HEK293 (cell line): ENCODE measurements at regions not wholly inside any gene's neighbourhood (a gene's known extent, or its start where the extent isn't known, plus 50 kb on each side); places are given as distances from the start of the nearest gene placed in this dataset.

Experiments used
- CTCF ChIA-PET: fragments of 350-600 bp; formaldehyde crosslinking; extraction: SDS; loops from one replicate; lab custom pipeline; 2021; ENCODE audit warnings: antibody characterized with exemption; lab: Yijun Ruan, JAX
- POLR2A ChIA-PET: fragments of 300-600 bp; formaldehyde crosslinking; extraction: SDS; loops from one replicate; lab custom pipeline; 2020; ENCODE audit warnings: antibody characterized with exemption, inconsistent platforms; lab: Yijun Ruan, JAX
- H3K27ac ChIP-seq: fragments of 200-500 bp; sonication (Bioruptor generic); 2 replicates; pipeline ENCODE4 v1.5.1; 2014; ENCODE audit warnings: low read depth, low read length, control low read depth, inconsistent platforms; ENCODE audit errors: extremely low read depth
- H3K36me3 ChIP-seq, 2 experiments: fragments of 200-500 bp in 1 of 2; sonication (Bioruptor generic) in 1 of 2; 1 replicate in 1 of 2; 2 replicates in 1 of 2; pipeline ENCODE4 v1.5.1; 2014 to 2017; ENCODE audit warnings: inconsistent platforms in 2 of 2, low read length in 2 of 2; ENCODE audit not compliant: control insufficient read depth in 2 of 2, insufficient read depth in 1 of 2
- H3K4me1 ChIP-seq: fragments of 200-500 bp; sonication (Bioruptor generic); 2 replicates; pipeline ENCODE4 v1.5.1; 2014; ENCODE audit warnings: mild to moderate bottlenecking, low read length, inconsistent platforms; ENCODE audit not compliant: control insufficient read depth, insufficient read depth
- H3K4me3 ChIP-seq: 2 replicates; pipeline ENCODE4 v1.5.1; 2011; ENCODE audit warnings: low read depth, mild to moderate bottlenecking, control low read depth, low read length, moderate library complexity
- H3K9me3 ChIP-seq: fragments of 200-500 bp; sonication (Bioruptor generic); 2 replicates; pipeline ENCODE4 v1.5.1; 2014; ENCODE audit warnings: low read depth, low read length, inconsistent platforms; ENCODE audit not compliant: control insufficient read depth, insufficient read depth
- HIC1 ChIP-seq: fragments of 450-650 bp; formaldehyde crosslinking; IDR thresholded peaks from 2 replicates; pipeline ENCODE4 v1.5.1; 2016; ENCODE audit warnings: missing biosample characterization, missing genetic modification characterization
- REPIN1 ChIP-seq: fragments of 450-650 bp; formaldehyde crosslinking; IDR thresholded peaks from 2 replicates; pipeline ENCODE4 v1.5.1; 2017; ENCODE audit warnings: missing biosample characterization, missing genetic modification characterization, low read depth
- ZBTB1 ChIP-seq: fragments of 450-650 bp; formaldehyde crosslinking; IDR thresholded peaks from 2 replicates; pipeline ENCODE4 v1.5.1; 2016; ENCODE audit warnings: missing biosample characterization, missing genetic modification characterization
- ZBTB20 ChIP-seq: fragments of 450-650 bp; formaldehyde crosslinking; IDR thresholded peaks from 2 replicates; pipeline ENCODE4 v1.5.1; 2016; ENCODE audit warnings: missing biosample characterization, missing genetic modification characterization
- ZNF292 ChIP-seq: fragments of 450-650 bp; formaldehyde crosslinking; IDR thresholded peaks from 2 replicates; pipeline ENCODE4 v1.5.1; 2016; ENCODE audit warnings: low read depth, missing biosample characterization, missing genetic modification characterization, borderline replicate concordance
- ZNF433 ChIP-seq: fragments of 450-650 bp; formaldehyde crosslinking; IDR thresholded peaks from 2 replicates; pipeline ENCODE4 v1.5.1; 2016; ENCODE audit warnings: missing biosample characterization, missing genetic modification characterization, low read depth
- ZNF518A ChIP-seq: fragments of 450-650 bp; formaldehyde crosslinking; conservative IDR thresholded peaks from 2 replicates; pipeline ENCODE4 v1.5.1; 2016; ENCODE audit warnings: low read depth, missing biosample characterization, missing genetic modification characterization
- ZNF560 ChIP-seq: fragments of 450-650 bp; formaldehyde crosslinking; IDR thresholded peaks from 2 replicates; pipeline ENCODE4 v1.5.1; 2017; ENCODE audit warnings: missing biosample characterization, missing genetic modification characterization, borderline replicate concordance
- ZNF645 ChIP-seq: fragments of 450-650 bp; formaldehyde crosslinking; IDR thresholded peaks from 2 replicates; pipeline ENCODE4; 2016; ENCODE audit warnings: missing biosample characterization, missing genetic modification characterization
- ZSCAN18 ChIP-seq: fragments of 450-650 bp; formaldehyde crosslinking; IDR thresholded peaks from 2 replicates; pipeline ENCODE4 v1.5.1; 2016; ENCODE audit warnings: missing biosample characterization, missing genetic modification characterization

GRCh38 chrX:139120760-139121159 is 409.2 kb upstream of the FGF13 start (continued):
- peak; percentile 90 for TF ChIP-seq HIC1 (tag by site-specific recombination)

- no peak overlapping the region for H3K4me3 ChIP-seq
- no peak overlapping the region for H3K27ac ChIP-seq
- CTCF ChIA-PET, result interaction anchor here (0.8 kb wide), 1 partner anchor 13 kb away, joined by 3 read pairs; no protein-coding TSS in a partner anchor
- POLR2A ChIA-PET, result no interaction called here
- no peaks in the 10 kb centered on the region; the same call in 1 of the 2 replicates for H3K4me1 ChIP-seq
- no peaks in the 10 kb centered on the region for H3K36me3 ChIP-seq
- no peaks in the 10 kb centered on the region for H3K9me3 ChIP-seq
- TF ChIP-seq ZNF560 (tag by site-specific recombination), result no peak
These were observed 402.2 kb upstream of the FGF13 start for GRCh38 chrX:139113708-139114107.

GRCh38 chrX:139112432-139112831 is 400.9 kb upstream of the FGF13 start:
- POLR2A ChIA-PET, result no interaction called here
- no peak overlapping the region for H3K27ac ChIP-seq
- TF ChIP-seq ZNF518A (tag by site-specific recombination) (no peak), ZBTB1 (no peak), REPIN1 (tag by site-specific recombination) (no peak), ZSCAN18 (no peak), ZNF645 (no peak), ZBTB20 (no peak), ZNF292 (tag by site-specific recombination) (no peak), ZNF433 (tag by site-specific recombination) (no peak)
- TF ChIP-seq, all 188 proteins: peak for 0
- H3K9me3 ChIP-seq, result no peaks in the 10 kb centered on the region
- no peaks in the 10 kb centered on the region for H3K36me3 ChIP-seq
- no peaks in the 10 kb centered on the region; the same call in 1 of the 2 replicates for H3K4me1 ChIP-seq
- CTCF ChIA-PET, result interaction anchor here (0.6 kb wide), 1 partner anchor 73 kb away, joined by 3 read pairs; no protein-coding TSS in a partner anchor
- no peak overlapping the region for H3K4me3 ChIP-seq
